ENCODE measurements at regions not wholly inside any gene's neighbourhood (a gene's known extent, or its start where the extent isn't known, plus 50 kb on each side); places are given as distances from the start of the nearest gene placed in this dataset.
A peak's percentile ranks its signal among the peaks of the same experiment; 100 is the strongest.
"Not testable (repeated sequence)": the region's sequence is repeated elsewhere in the genome, so short reads cannot be mapped to it uniquely, and the experiment has no call there.

- DNase-seq = no peak
Observed at GRCh38 chrY:21034151-21035061, 278.5 kb downstream of the RPS4Y2 start.

- not testable (repeated sequence) for DNase-seq
Observed at GRCh38 chrY:21037398-21037797, 281.5 kb downstream of the RPS4Y2 start.

- DNase-seq = no peak
Observed at GRCh38 chrY:21039811-21040210, 283.9 kb downstream of the RPS4Y2 start.

GRCh38 chrY:21040711-21041110 lies 284.8 kb downstream of the RPS4Y2 start:
- DNase-seq = not testable (repeated sequence)

GRCh38 chrY:21073079-21073478 lies 317.2 kb downstream of the RPS4Y2 start:
- DNase-seq = no peak

GRCh38 chrY:21073641-21074260 lies 317.8 kb downstream of the RPS4Y2 start:
- no peak for DNase-seq

- no peak for DNase-seq
Observed at GRCh38 chrY:21075658-21076057, 319.8 kb downstream of the RPS4Y2 start.

- no peak for DNase-seq
Observed at GRCh38 chrY:21079670-21080069, 323.8 kb downstream of the RPS4Y2 start.

- DNase-seq = no peak
Observed at GRCh38 chrY:21081640-21082611, 326.0 kb downstream of the RPS4Y2 start.

- DNase-seq = no peak
Observed at GRCh38 chrY:21082639-21083038, 326.7 kb downstream of the RPS4Y2 start.

- no peak for DNase-seq
Observed at GRCh38 chrY:21091909-21092308, 336.0 kb downstream of the RPS4Y2 start.

- no peak for DNase-seq
Observed at GRCh38 chrY:21102507-21102906, 346.6 kb downstream of the RPS4Y2 start.

GRCh38 chrY:21103885-21104284 lies 348.0 kb downstream of the RPS4Y2 start:
- no peak for DNase-seq

- no peak for DNase-seq
Observed at GRCh38 chrY:21105529-21105928, 349.6 kb downstream of the RPS4Y2 start.

GRCh38 chrY:21111313-21111712 lies 355.4 kb downstream of the RPS4Y2 start:
- no peak for DNase-seq

- no peak for DNase-seq
Observed at GRCh38 chrY:21121065-21121464, 365.2 kb downstream of the RPS4Y2 start.

GRCh38 chrY:21135591-21135990 lies 375.5 kb upstream of the RBMY1B start:
- no peak for DNase-seq

- DNase-seq = no peak
Observed at GRCh38 chrY:21138056-21138758, 372.9 kb upstream of the RBMY1B start.

- DNase-seq = peak; percentile 4
Observed at GRCh38 chrY:21146331-21146730, 364.8 kb upstream of the RBMY1B start.

- DNase-seq = no peak
Observed at GRCh38 chrY:21149971-21150370, 361.2 kb upstream of the RBMY1B start.

- no peak for DNase-seq
Observed at GRCh38 chrY:21169821-21170220, 341.3 kb upstream of the RBMY1B start.

- no peak for DNase-seq
Observed at GRCh38 chrY:21174697-21175463, 336.3 kb upstream of the RBMY1B start.
